ENCODE measurements at regions not wholly inside any gene's neighbourhood (a gene's known extent, or its start where the extent isn't known, plus 50 kb on each side); places are given as distances from the start of the nearest gene placed in this dataset.
"Not testable (repeated sequence)": the region's sequence is repeated elsewhere in the genome, so short reads cannot be mapped to it uniquely, and the experiment has no call there.

DNA sequence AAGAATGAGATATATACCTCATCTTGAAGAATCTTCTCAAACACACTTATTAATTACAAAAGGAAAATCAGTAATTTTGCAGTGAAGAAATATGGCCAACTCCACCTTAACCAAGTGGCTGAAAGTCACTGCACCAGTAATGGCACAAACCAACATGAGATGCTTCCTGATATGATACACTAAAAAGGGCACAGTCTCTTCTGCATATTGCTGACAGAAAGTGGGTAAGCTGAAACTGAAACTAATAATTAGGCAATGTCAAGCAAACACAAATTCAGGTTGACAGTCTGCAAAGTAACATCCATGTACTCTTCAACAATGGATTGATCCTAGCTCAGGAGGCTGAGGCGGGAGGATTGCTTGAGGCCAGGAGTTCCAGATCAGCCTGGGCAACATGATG is 56.1 kb downstream of the ZNF22 start:
- not testable (repeated sequence) for H3K27me3 Mint-ChIP-seq; DNase-seq (ENCODE audit: low spot score, unreplicated experiment); H3K4me1 Mint-ChIP-seq (ENCODE audit: low read depth); H3K36me3 Mint-ChIP-seq (ENCODE audit: insufficient read depth); H3K9me3 Mint-ChIP-seq (ENCODE audit: low read depth); H3K4me3 Mint-ChIP-seq (ENCODE audit: low read depth); H3K27ac Mint-ChIP-seq

DNA sequence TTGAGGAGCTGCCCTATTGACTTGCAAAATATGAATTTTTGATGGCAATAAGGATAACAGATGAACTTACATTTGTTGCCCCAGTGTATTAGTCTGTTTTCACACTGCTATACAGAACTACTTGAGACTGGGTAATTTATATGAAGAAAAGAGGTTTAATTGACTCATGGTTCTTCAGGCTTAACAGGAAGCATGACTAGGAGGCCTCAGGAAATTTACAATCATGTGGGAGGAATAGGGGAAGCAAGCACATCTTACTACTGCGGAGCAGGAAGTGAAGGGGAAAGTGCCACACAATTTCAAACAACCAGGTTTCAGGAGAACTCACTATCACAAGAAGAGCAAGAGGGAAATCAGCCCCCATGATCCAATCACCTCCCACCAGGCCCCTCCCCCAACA is 57.9 kb downstream of the ZNF22 start:
- no peaks in the 10 kb centered on the region for H3K9me3 Mint-ChIP-seq (ENCODE audit: low read depth)
- H3K4me1 Mint-ChIP-seq (ENCODE audit: low read depth): no peaks in the 10 kb centered on the region
- H3K4me3 Mint-ChIP-seq (ENCODE audit: low read depth): no peak overlapping the region
- no peaks in the 10 kb centered on the region for H3K27me3 Mint-ChIP-seq
- no peak for DNase-seq (ENCODE audit: low spot score, unreplicated experiment)
- H3K27ac Mint-ChIP-seq: no peak overlapping the region
- TF ChIP-seq, protein P1, sequence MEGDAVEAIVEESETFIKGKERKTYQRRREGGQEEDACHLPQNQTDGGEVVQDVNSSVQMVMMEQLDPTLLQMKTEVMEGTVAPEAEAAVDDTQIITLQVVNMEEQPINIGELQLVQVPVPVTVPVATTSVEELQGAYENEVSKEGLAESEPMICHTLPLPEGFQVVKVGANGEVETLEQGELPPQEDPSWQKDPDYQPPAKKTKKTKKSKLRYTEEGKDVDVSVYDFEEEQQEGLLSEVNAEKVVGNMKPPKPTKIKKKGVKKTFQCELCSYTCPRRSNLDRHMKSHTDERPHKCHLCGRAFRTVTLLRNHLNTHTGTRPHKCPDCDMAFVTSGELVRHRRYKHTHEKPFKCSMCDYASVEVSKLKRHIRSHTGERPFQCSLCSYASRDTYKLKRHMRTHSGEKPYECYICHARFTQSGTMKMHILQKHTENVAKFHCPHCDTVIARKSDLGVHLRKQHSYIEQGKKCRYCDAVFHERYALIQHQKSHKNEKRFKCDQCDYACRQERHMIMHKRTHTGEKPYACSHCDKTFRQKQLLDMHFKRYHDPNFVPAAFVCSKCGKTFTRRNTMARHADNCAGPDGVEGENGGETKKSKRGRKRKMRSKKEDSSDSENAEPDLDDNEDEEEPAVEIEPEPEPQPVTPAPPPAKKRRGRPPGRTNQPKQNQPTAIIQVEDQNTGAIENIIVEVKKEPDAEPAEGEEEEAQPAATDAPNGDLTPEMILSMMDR (IDR thresholded peaks at IDR 0.05; ENCODE audit: unreplicated experiment): no peak
- H3K36me3 Mint-ChIP-seq (ENCODE audit: insufficient read depth): no peaks in the 10 kb centered on the region

- no peaks in the 10 kb centered on the region for H3K27me3 Mint-ChIP-seq
- no peaks in the 10 kb centered on the region for H3K36me3 Mint-ChIP-seq (ENCODE audit: insufficient read depth)
- no peaks in the 10 kb centered on the region for H3K4me1 Mint-ChIP-seq (ENCODE audit: low read depth)
- no peaks in the 10 kb centered on the region for H3K9me3 Mint-ChIP-seq (ENCODE audit: low read depth)
- no peak overlapping the region for H3K4me3 Mint-ChIP-seq (ENCODE audit: low read depth)
- TF ChIP-seq, protein P1 (IDR thresholded peaks at IDR 0.05; ENCODE audit: unreplicated experiment): no peak
- H3K27ac Mint-ChIP-seq: no peak overlapping the region
- no peak for DNase-seq (ENCODE audit: low spot score, unreplicated experiment)
These were observed 58.4 kb downstream of the ZNF22 start for GRCh38 chr10:45058992-45059561.

DNA sequence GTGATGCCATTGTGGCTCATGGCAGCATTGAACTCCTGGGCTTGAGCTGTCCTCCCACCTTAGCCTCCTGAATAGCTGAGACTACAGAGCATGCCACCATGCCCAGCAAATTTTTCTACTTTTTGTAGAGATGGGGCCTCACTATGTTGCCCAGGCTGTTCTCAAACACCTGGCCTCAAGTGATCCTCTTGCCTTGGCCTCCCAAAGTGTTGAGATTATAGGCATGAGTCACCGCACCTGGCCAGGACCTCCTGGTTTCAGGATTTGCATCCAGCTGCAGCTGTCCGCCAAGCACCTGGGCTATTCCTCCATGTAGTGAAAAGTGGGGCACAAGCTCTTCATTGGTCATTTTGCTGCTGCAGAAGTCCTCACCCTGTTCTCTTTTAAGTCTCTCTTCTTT is 58.9 kb downstream of the ZNF22 start:
- Mint-ChIP-seq H3K36me3 (ENCODE audit: insufficient read depth) (no peaks in the 10 kb centered on the region), H3K27me3 (no peaks in the 10 kb centered on the region), H3K9me3 (ENCODE audit: low read depth) (no peaks in the 10 kb centered on the region), H3K4me3 (ENCODE audit: low read depth) (no peak overlapping the region), H3K4me1 (ENCODE audit: low read depth) (no peaks in the 10 kb centered on the region), H3K27ac (no peak overlapping the region)
- DNase-seq (ENCODE audit: low spot score, unreplicated experiment): no peak
- TF ChIP-seq, protein P1 (IDR thresholded peaks at IDR 0.05; ENCODE audit: unreplicated experiment): no peak

GRCh38 chr10:45061982-45062381 is 61.3 kb downstream of the ZNF22 start:
- H3K27ac Mint-ChIP-seq: no peak overlapping the region
- no peaks in the 10 kb centered on the region for H3K4me1 Mint-ChIP-seq (ENCODE audit: low read depth)
- no peaks in the 10 kb centered on the region for H3K9me3 Mint-ChIP-seq (ENCODE audit: low read depth)
- no peak overlapping the region for H3K4me3 Mint-ChIP-seq (ENCODE audit: low read depth)
- DNase-seq (ENCODE audit: low spot score, unreplicated experiment): no peak
- H3K27me3 Mint-ChIP-seq: no peaks in the 10 kb centered on the region
- TF ChIP-seq, protein P1 (IDR thresholded peaks at IDR 0.05; ENCODE audit: unreplicated experiment): no peak
- no peaks in the 10 kb centered on the region for H3K36me3 Mint-ChIP-seq (ENCODE audit: insufficient read depth)

GRCh38 chr10:45063591-45064231 is 63.0 kb downstream of the ZNF22 start:
- H3K27ac Mint-ChIP-seq: no peak overlapping the region
- no peaks in the 10 kb centered on the region for H3K27me3 Mint-ChIP-seq

More at GRCh38 chr10:45063591-45064231, 63.0 kb downstream of the ZNF22 start:
- H3K4me3 Mint-ChIP-seq (ENCODE audit: low read depth): no peak overlapping the region
- no peaks in the 10 kb centered on the region for H3K9me3 Mint-ChIP-seq (ENCODE audit: low read depth)
- no peaks in the 10 kb centered on the region for H3K36me3 Mint-ChIP-seq (ENCODE audit: insufficient read depth)
- no peaks in the 10 kb centered on the region for H3K4me1 Mint-ChIP-seq (ENCODE audit: low read depth)
- no peak for DNase-seq (ENCODE audit: low spot score, unreplicated experiment)
- TF ChIP-seq, protein P1 (IDR thresholded peaks at IDR 0.05; ENCODE audit: unreplicated experiment): no peak

All from progenitor cell of endocrine pancreas (in vitro differentiated cells).